PC-9 (cell line): ENCODE measurements at regions not wholly inside any gene's neighbourhood (a gene's known extent, or its start where the extent isn't known, plus 50 kb on each side); places are given as distances from the start of the nearest gene placed in this dataset.
"Not testable (repeated sequence)": the region's sequence is repeated elsewhere in the genome, so short reads cannot be mapped to it uniquely, and the experiment has no call there.

Source experiments
- BruUV-seq: library from RNA; stranded (reverse); fragments of 400-500 nt; replicated peaks from 2 replicates; lab custom pipeline; 2021; lab: Mats Ljungman, UMichigan
- CTCF ChIA-PET: fragments of 300-600 bp; sonication (Branson Sonifier 250); formaldehyde crosslinking; loops from one replicate; lab custom pipeline; 2022; ENCODE audit warnings: antibody characterized with exemption; lab: Charles Lee
- POLR2A ChIA-PET: fragments of 300-600 bp; sonication (Branson Sonifier 250); formaldehyde crosslinking; loops from one replicate; lab custom pipeline; 2022; ENCODE audit warnings: antibody characterized with exemption; ENCODE audit not compliant: unreplicated experiment; lab: Charles Lee
- DNase-seq, 2 experiments: peaks; one replicate each; pipeline versions ENCODE4 v3.0.0 to v3.0.0-alpha.2; 2015 to 2022; ENCODE audit warnings: mixed read lengths in 1 of 2
- H2AFZ ChIP-seq: fragments of 200-600 bp; sonication (generic); 2 replicates; pipeline ENCODE4 v1.8.1; 2017; ENCODE audit warnings: antibody characterized with exemption
- H3F3A ChIP-seq: fragments of 200-600 bp; sonication (generic); 2 replicates; pipeline ENCODE4 v1.8.1; 2017; ENCODE audit warnings: antibody characterized with exemption, mild to moderate bottlenecking, low read depth; ENCODE audit not compliant: insufficient read depth
- H3K27ac ChIP-seq: fragments of 200-600 bp; sonication (generic); 2 replicates; pipeline ENCODE4 v1.6.1; 2016; ENCODE audit warnings: mixed run types
- H3K27me3 ChIP-seq: fragments of 200-600 bp; sonication (generic); 2 replicates; pipeline ENCODE4 v1.6.1; 2016; ENCODE audit warnings: low read depth, mixed run types; ENCODE audit not compliant: insufficient read depth
- H3K36me3 ChIP-seq: fragments of 200-600 bp; sonication (generic); 2 replicates; pipeline ENCODE4 v1.6.1; 2016; ENCODE audit warnings: low read depth, mixed run types
- H3K4me1 ChIP-seq: fragments of 200-600 bp; sonication (generic); replicated peaks from 2 replicates; pipeline ENCODE4 v1.6.1; 2016; ENCODE audit warnings: mixed run types; ENCODE audit not compliant: insufficient read depth
- H3K4me2 ChIP-seq: fragments of 200-600 bp; sonication (generic); 2 replicates; pipeline ENCODE4 v1.6.1; 2017; ENCODE audit warnings: mixed run types
- H3K4me3 ChIP-seq: fragments of 200-600 bp; sonication (generic); 2 replicates; pipeline ENCODE4 v1.6.1; 2016; ENCODE audit warnings: mixed run types
- H3K79me2 ChIP-seq: fragments of 200-600 bp; sonication (generic); 2 replicates; pipeline ENCODE4 v1.6.1; 2017; ENCODE audit warnings: low read depth, mixed run types
- H3K9me2 ChIP-seq: fragments of 200-600 bp; sonication (generic); 2 replicates; pipeline ENCODE4 v1.8.1; 2017; ENCODE audit warnings: mild to moderate bottlenecking; ENCODE audit not compliant: insufficient read depth
- H3K9me3 ChIP-seq: fragments of 200-600 bp; sonication (generic); 2 replicates; pipeline ENCODE4 v1.8.1; 2016; ENCODE audit warnings: low read depth; ENCODE audit not compliant: insufficient read depth
- H4K20me1 ChIP-seq: fragments of 200-600 bp; sonication (generic); 2 replicates; pipeline ENCODE4 v1.8.1; 2017; ENCODE audit not compliant: insufficient read depth
- EZH2 ChIP-seq: fragments of 200-600 bp; sonication (generic); IDR thresholded peaks from 2 replicates; pipeline ENCODE4 v1.8.0; 2017; ENCODE audit warnings: antibody characterized with exemption, low read depth
- intact Hi-C: fragments of 100-400 bp; cut with micrococcal nuclease; formaldehyde crosslinking; loops from one replicate; pipeline ENCODE4 v1.10.0; 2022; ENCODE audit not compliant: unreplicated experiment
- TF ChIP-seq, protein P1 (sequence below): fragments of 200-600 bp; sonication (generic); conservative IDR thresholded peaks from 2 replicates; pipeline ENCODE4 v1.6.1; 2017; ENCODE audit warnings: mixed run types, antibody characterized with exemption, mild to moderate bottlenecking, moderate library complexity

- no peak overlapping the region for H3K4me3 ChIP-seq
- H3K9me3 ChIP-seq, result peaks cover 7% of the 10 kb centered on the region
- no TSS peak for BruUV-seq
- ChIA-PET POLR2A (interaction anchor here (0.6 kb wide), 1 partner anchor 221 kb away, joined by 3 read pairs; no protein-coding TSS in a partner anchor), CTCF (interaction anchor here (0.6 kb wide), 2 partner anchors 56 to 66 kb away, joined by 3 to 8 read pairs; no protein-coding TSS in a partner anchor)
- H3F3A ChIP-seq, result peaks cover 36% of the 10 kb centered on the region
- H3K79me2 ChIP-seq, result no peaks in the 10 kb centered on the region
- H3K27me3 ChIP-seq, result no peaks in the 10 kb centered on the region
- peak overlapping the region; percentile 37 for H3K4me2 ChIP-seq
- no peaks in the 10 kb centered on the region for H4K20me1 ChIP-seq
- TF ChIP-seq, protein P1, sequence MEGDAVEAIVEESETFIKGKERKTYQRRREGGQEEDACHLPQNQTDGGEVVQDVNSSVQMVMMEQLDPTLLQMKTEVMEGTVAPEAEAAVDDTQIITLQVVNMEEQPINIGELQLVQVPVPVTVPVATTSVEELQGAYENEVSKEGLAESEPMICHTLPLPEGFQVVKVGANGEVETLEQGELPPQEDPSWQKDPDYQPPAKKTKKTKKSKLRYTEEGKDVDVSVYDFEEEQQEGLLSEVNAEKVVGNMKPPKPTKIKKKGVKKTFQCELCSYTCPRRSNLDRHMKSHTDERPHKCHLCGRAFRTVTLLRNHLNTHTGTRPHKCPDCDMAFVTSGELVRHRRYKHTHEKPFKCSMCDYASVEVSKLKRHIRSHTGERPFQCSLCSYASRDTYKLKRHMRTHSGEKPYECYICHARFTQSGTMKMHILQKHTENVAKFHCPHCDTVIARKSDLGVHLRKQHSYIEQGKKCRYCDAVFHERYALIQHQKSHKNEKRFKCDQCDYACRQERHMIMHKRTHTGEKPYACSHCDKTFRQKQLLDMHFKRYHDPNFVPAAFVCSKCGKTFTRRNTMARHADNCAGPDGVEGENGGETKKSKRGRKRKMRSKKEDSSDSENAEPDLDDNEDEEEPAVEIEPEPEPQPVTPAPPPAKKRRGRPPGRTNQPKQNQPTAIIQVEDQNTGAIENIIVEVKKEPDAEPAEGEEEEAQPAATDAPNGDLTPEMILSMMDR, result no peak
- no peak for TF ChIP-seq EZH2
- no peaks in the 10 kb centered on the region for H3K9me2 ChIP-seq
- H3K27ac ChIP-seq, result peak overlapping the region; percentile 88
- H3K4me1 ChIP-seq, result peaks cover 50% of the 10 kb centered on the region
- H2AFZ ChIP-seq, result no peak overlapping the region
- intact Hi-C loops, result loop anchor here (1.0 to 5.0 kb wide), 9 partner anchors 8 to 474 kb away; partner anchors contain the start of gene SLC38A1
- DNase-seq, result no peak
- no peaks in the 10 kb centered on the region for H3K36me3 ChIP-seq
Observed at GRCh38 chr12:46548605-46549071, 176.1 kb upstream of the SLC38A2 start.

DNA sequence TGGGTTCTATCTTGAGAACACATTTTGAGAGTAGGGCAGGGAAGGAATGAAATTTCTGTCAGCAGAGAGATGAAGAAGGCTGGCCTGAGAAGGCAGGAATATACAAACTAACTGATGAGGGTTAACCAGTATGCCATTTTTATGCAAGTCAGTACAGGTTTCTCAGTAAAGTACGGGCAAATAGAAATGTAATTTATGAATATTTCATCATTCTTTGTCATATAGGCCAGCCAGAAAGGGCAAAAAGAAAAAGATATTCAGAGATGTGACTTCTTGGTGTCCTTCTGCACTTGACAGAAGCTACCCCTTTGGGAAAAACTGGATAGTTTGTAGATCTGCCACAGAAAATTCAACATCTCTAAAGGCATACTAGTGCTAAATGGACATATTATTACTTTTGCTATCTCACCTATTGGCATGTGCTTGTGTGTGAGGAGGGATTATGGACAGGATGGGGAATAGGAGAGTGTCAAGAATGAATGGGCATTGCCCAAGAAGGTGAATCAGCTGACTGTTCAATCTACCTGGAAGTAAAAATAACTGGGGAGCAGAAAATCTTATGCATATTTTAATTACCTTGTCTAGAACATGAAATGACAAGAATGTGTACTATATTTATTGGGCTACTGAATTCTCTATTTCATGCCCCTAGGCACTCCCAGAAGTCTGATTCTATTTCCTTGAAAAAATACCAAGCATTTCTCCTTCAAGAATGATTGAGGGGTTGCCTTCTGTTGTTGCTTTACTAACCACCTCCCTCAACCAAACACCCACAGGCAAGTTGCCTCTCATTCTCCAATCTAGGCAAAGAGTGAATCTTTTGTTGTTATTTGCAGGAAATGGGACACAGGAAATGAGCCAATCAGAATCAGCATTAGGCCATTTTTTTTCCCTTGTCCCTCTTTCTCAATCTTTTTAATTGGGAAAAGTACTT is 175.1 kb upstream of the SLC38A2 start:
- Histone ChIP-seq H3K27me3 (no peaks in the 10 kb centered on the region), H3K4me1 (peaks cover 40% of the 10 kb centered on the region), H4K20me1 (no peaks in the 10 kb centered on the region), H3K27ac (peak overlapping the region; percentile 88), H3K9me2 (no peaks in the 10 kb centered on the region), H3F3A (peaks cover 28% of the 10 kb centered on the region), H3K9me3 (peaks cover 7% of the 10 kb centered on the region), H3K4me3 (no peak overlapping the region), H3K79me2 (no peaks in the 10 kb centered on the region), H2AFZ (no peak overlapping the region), H3K36me3 (no peaks in the 10 kb centered on the region), H3K4me2 (peak overlapping the region; percentile 37)
- intact Hi-C loops, result loop anchor here (1.0 to 5.0 kb wide), 9 partner anchors 9 to 475 kb away; partner anchors contain the start of gene SLC38A1
- POLR2A ChIA-PET, result interaction anchor here (0.7 kb wide), 1 partner anchor 1315 kb away, joined by 6 read pairs; no protein-coding TSS in a partner anchor
- no TSS peak for BruUV-seq
- CTCF ChIA-PET, result interaction anchor here (0.6 kb wide), 1 partner anchor 65 kb away, joined by 3 read pairs; no protein-coding TSS in a partner anchor
- TF ChIP-seq, protein P1, result no peak
- TF ChIP-seq EZH2, result no peak
- peak; percentile 58 to 96 for DNase-seq

DNA sequence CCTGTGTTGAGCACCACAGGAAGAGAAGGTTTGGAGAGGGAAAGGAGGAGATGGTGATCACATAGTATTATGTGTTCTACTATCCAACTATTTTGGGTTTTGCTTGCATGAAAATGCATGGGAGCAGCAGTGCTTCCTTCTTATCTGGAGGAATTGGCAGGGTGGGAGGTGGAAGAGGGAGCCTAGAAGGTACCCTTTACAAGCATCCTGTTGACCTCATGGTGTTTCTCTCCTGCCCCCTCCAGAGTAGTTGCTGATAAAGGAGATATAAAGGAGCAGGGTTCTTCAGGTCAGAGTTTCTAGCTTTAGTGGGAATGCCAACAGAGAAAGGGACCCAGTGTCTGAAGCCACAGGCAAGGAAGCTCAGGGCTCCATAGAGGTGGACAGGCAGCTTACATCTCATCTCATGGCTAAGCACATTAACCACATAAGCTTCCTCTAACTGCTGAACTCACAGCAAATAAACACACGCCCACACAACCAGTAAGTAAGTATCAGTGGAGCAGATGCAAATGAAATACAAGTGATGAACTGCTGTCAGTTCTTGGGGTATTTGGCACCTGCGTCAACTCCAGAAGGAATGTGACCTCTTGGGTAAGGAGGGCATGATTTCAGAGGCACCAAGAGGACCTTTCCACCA is 174.2 kb upstream of the SLC38A2 start:
- Histone ChIP-seq H3K27me3 (no peaks in the 10 kb centered on the region), H3K79me2 (no peaks in the 10 kb centered on the region), H3K9me3 (peaks cover 7% of the 10 kb centered on the region), H2AFZ (no peak overlapping the region), H3K4me1 (peaks cover 33% of the 10 kb centered on the region), H3K4me3 (no peak overlapping the region), H3K9me2 (no peaks in the 10 kb centered on the region), H3K4me2 (peak overlapping the region; percentile 9; the same call in 1 of the 2 replicates), H3K27ac (peak overlapping the region; percentile 88), H3K36me3 (no peaks in the 10 kb centered on the region), H4K20me1 (no peaks in the 10 kb centered on the region), H3F3A (peaks cover 24% of the 10 kb centered on the region)
- ChIA-PET CTCF (no interaction called here), POLR2A (interaction anchor here (0.6 to 0.7 kb wide), 2 partner anchors 79 to 1314 kb away, joined by 3 to 6 read pairs; no protein-coding TSS in a partner anchor)
- intact Hi-C loops, result loop anchor here (5.0 kb wide), 3 partner anchors 74 to 476 kb away; partner anchors contain the start of gene SLC38A1
- no TSS peak for BruUV-seq
- TF ChIP-seq, protein P1, result no peak
- no peak for TF ChIP-seq EZH2
- DNase-seq, result peak in 1 of 2 experiments; percentile 62

DNA sequence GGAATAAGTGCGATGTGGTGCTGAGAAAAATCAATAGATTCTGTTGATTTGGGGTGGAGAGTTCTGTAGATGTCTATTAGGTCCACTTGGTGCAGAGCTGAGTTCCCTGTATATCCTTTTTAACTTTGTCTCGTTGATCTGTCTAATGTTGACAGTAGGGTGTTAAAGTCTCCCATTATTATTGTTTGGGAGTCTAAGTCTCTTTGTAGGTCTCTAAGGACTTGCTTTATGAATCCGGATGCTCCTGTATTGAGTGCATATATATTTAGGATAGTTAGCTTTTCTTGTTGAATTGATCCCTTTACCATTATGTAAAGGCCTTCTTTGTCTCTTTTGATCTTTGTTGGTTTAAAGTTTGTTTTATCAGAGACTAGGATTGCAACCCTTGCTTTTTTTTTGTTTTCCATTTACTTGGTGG is 170.8 kb upstream of the SLC38A2 start:
- H4K20me1 ChIP-seq, BruUV-seq, H2AFZ ChIP-seq, H3K4me2 ChIP-seq, CTCF ChIA-PET, H3K79me2 ChIP-seq, intact Hi-C loops, H3K27ac ChIP-seq, H3K36me3 ChIP-seq, H3K4me3 ChIP-seq, DNase-seq, H3K27me3 ChIP-seq, H3K9me2 ChIP-seq, POLR2A ChIA-PET, H3K9me3 ChIP-seq: not testable (repeated sequence)
- peaks cover 24% of the 10 kb centered on the region for H3K4me1 ChIP-seq
- peaks cover 17% of the 10 kb centered on the region for H3F3A ChIP-seq
